Activated CD4-positive, alpha-beta T cell treated with anti-CD3 and anti-CD28 coated beads, Interleukin-2, Interleukin-4, amounts not matched to agents 100 ng/mL and 50 ng/mL, durations not matched to agents 16 hours and 8 hours (primary cell): ENCODE measurements at regions not wholly inside any gene's neighbourhood (a gene's known extent, or its start where the extent isn't known, plus 50 kb on each side); places are given as distances from the start of the nearest gene placed in this dataset.
"Not testable (repeated sequence)": the region's sequence is repeated elsewhere in the genome, so short reads cannot be mapped to it uniquely, and the experiment has no call there.

ENCODE experiments used
- DNase-seq: peaks from one replicate; pipeline ENCODE4 v3.0.0-alpha.2; 2020; ENCODE audit warnings: low spot score

DNA sequence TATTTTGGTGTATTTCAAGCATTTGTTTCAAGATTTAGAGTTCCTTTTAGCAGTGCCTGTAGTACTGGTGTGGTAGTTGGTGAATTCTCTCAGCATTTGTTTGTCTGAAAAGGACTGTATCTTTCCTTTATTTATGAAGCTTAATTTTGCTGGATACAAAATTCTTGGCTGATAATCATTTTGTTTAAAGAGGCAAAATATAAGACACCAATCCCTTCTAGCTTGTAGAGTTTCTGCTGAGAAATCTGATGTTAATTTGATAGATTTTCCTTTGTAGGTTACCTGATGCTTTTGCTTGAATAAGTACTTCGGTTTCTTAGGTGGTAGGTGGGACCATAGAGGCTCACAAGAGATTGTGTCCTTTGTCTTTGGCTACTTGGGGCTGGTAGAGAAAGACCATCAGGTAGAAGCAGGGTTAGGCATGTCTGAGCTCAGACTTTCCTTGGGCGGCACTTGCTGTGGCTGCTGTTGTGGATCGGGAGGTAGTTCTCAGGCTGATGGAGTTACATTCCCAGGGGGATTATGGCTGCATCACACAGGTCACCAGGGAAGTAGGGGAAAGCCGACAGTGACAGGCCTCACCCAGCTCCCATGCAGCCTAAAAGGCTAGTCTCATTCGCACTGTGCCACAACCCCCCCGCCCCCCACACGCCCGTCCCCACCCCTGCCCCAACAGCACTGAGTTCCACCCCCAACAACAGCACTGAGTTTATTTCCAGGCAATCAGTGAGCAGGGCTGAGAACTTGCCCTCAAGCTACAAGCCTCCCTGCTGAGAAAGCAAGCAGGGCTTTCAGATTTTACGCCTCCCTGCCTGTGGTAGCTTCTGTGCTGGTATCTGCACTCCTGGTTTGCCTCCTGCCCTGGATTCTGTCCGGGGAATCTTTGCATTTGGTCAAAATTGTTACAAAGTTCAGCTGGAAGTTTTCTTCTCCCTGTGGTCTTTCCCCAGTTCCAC lies 127.1 kb upstream of the GLRA1 start:
- no peak for DNase-seq

DNA sequence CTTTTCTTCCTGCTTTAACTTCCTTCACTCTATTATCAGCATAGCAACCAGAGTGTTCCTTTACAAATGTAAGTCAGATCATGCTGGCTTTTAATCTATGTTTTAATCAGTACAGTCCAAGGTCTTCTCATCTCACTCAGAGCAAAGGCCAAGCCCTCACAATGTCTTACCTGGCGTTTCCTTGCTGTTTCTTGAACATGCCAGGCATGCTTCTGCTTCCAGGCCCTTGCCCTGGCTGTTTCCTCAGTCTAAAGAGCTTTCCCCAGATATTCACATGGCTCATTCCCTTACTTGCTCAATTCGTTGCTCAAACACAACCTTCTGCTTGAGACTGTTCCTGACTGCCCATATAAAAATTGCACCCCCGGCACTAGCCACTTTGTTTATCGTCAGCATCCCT lies 121.7 kb upstream of the GLRA1 start:
- no peak for DNase-seq

DNA sequence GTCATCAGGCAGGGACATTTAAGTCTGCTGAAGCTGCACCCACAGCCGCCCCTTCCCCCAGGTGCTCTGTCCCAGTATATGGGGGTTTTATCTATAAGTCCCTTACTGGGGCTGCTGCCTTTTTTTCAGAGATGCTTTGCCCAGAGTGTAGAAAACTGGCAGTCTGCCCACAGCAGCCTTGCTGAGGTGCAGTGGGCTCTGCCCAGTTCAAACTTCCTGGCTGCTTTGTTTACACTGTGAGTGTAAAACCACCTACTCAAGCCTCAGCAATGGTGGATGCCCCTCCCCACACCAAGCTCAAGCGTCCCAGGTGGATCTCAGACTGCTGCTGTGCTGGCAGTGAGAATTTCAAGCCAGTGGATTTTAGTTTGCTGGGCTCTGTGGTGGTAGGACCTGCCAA lies 114.2 kb upstream of the GLRA1 start:
- DNase-seq, result not testable (repeated sequence)

DNA sequence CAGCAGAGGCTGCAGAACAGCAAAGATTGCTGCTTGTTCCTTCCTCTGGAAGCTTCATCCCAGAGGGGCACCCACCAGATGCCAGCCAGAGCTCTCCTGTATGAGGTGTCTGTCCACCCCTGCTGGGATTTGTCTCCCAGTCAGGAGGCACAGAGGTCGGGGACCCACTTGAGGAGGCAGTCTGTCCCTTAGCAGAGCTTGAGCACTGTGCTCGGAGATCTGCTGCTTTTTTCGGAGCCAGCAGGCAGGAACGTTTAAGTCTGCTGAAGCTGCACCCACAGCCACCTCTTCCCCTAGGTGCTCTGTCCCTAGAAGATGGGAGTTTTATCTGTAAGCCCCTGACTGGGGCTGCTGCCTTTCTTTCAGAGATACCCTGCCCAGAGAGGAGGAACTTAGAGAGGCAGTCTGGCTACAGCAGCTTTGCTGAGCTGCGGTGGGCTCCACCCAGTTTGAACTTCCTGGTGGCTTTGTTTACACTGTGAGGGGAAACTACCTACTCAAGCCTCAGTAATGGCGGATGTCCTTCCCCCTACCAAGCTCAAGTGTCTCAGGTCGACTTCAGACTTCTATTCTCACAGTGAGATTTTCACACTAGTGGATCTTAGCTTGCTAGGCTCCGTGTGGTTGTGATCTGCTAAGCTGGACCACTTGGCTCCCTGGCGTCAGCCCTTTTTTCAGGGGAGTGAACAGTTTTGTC lies 101.8 kb upstream of the GLRA1 start:
- peak; percentile 1 for DNase-seq

DNA sequence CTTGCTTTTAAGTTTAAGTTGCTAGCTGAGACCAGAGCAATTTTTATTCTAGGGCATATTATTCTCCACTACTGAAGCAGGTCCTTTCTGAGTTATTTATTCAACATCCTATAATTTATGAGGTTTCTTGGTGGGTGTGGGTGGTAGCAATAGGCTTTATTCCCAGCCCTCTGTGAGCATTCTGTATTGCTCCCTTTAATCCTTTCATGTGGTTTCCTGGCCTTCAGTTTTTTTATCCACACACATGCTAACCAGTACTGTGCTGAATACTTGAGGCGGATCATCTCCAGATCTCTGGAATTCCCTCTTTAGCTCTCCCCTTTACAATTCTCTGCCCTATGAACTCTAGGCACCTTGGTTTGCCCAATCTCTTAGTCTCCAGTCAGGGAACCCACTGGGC lies 91.8 kb upstream of the GLRA1 start:
- no peak for DNase-seq

DNA sequence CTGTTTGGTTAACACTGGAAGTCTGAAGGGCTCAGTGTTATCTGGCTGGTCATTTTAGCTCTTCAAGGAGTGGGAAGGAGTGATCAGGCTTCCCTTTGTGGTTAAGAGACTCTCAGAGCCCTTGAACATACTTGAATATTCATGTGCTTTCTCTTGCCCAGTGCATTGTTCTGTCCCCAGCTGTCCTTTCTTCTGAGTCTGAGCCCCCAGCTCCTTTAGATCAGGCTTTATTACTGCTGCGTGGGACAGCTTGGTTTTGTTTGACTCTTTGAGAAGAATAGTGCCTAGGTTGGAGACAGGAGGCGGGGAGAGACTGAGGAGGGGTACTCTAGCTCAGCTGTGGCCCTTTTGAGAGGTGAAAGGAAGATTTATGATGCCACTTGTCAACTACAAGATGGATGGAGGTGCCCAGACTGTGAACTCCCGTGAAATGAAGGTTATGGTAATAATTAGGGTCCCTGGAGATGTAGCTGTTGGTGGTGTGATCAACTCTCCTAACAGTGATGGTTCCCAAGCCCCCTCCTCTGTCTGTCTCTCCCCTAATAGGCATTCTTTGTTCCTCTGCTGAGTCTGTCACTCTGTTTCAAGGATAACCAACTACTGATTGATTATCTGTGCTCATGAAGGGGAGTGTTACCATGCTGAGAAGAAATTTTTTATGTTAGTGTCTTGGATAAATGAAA lies 83.1 kb upstream of the GLRA1 start:
- DNase-seq, result no peak

DNA sequence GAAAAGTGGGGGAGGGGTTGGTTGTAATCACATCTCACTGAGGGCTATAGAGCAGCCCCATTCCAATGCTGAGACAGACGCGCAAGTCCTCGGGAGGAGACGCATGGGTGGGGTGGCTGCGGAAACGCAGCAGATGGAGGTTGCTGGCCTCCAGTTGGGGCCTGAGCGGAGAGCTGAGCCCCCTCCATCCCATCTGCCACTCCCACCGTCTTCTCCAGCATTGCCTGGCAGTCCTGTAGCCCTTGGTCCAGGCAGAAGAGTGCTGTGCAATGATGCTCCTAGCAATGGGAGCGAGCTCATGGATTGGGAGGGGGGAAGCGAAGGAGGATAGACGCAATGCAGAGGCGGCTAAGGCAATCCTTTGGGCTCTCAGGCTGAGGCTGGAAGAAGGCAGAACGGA lies 79.4 kb upstream of the GLRA1 start:
- no peak for DNase-seq
